ENCODE measurements at regions not wholly inside any gene's neighbourhood (a gene's known extent, or its start where the extent isn't known, plus 50 kb on each side); places are given as distances from the start of the nearest gene placed in this dataset.

GRCh38 chr2:14336759-14337382, 295.6 kb upstream of the LRATD1 start:
- TF ChIP-seq, protein P1, sequence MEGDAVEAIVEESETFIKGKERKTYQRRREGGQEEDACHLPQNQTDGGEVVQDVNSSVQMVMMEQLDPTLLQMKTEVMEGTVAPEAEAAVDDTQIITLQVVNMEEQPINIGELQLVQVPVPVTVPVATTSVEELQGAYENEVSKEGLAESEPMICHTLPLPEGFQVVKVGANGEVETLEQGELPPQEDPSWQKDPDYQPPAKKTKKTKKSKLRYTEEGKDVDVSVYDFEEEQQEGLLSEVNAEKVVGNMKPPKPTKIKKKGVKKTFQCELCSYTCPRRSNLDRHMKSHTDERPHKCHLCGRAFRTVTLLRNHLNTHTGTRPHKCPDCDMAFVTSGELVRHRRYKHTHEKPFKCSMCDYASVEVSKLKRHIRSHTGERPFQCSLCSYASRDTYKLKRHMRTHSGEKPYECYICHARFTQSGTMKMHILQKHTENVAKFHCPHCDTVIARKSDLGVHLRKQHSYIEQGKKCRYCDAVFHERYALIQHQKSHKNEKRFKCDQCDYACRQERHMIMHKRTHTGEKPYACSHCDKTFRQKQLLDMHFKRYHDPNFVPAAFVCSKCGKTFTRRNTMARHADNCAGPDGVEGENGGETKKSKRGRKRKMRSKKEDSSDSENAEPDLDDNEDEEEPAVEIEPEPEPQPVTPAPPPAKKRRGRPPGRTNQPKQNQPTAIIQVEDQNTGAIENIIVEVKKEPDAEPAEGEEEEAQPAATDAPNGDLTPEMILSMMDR (IDR thresholded peaks at IDR 0.05) = no peak
- TF ChIP-seq POLR2A (IDR thresholded peaks at IDR 0.05) = no peak

Measured in body of pancreas (tissue), 4 donors.